Lung (tissue), 11 donors: ENCODE measurements at regions not wholly inside any gene's neighbourhood (a gene's known extent, or its start where the extent isn't known, plus 50 kb on each side); places are given as distances from the start of the nearest gene placed in this dataset.

Experiments
- ATAC-seq: fragments of 200-7000 bp; cut with Tn5 transposase; one replicate; pipeline ENCODE4 v1.9.1; 2020; ENCODE audit warnings: moderate number of reproducible peaks; ENCODE audit not compliant: insufficient read depth, low FRiP score
- DNase-seq, 3 donors: peaks; one replicate each; pipeline ENCODE4 v3.0.0-alpha.2; 2013 to 2017
- H3K27ac ChIP-seq, 2 donors: one replicate each; pipeline ENCODE4 v1.5.1; 2013; ENCODE audit warnings: mild to moderate bottlenecking in 2 of 2, moderate library complexity in 2 of 2, control low read depth in 1 of 2, inconsistent platforms in 1 of 2, low read depth in 1 of 2, low read length in 1 of 2
- H3K27me3 ChIP-seq, 3 donors: one replicate each; pipeline ENCODE4 v1.5.1; 2013; ENCODE audit warnings: low read length in 2 of 3; ENCODE audit not compliant: control insufficient read depth in 3 of 3, insufficient read depth in 3 of 3
- H3K36me3 ChIP-seq, 4 donors: one replicate each; pipeline ENCODE4 v1.5.1; 2013; ENCODE audit warnings: low read length in 4 of 4, mild to moderate bottlenecking in 1 of 4, moderate library complexity in 1 of 4; ENCODE audit not compliant: control insufficient read depth in 4 of 4, insufficient read depth in 4 of 4
- H3K4me1 ChIP-seq, 5 donors: one replicate each; pipeline ENCODE4 v1.5.1; 2013; ENCODE audit warnings: low read length in 5 of 5, mild to moderate bottlenecking in 2 of 5, moderate library complexity in 1 of 5; ENCODE audit not compliant: control insufficient read depth in 5 of 5, insufficient read depth in 5 of 5
- H3K4me3 ChIP-seq: one replicate; pipeline ENCODE4 v1.5.1; 2013; ENCODE audit warnings: mild to moderate bottlenecking, control low read depth, moderate library complexity
- H3K9ac ChIP-seq, 2 donors: one replicate each; pipeline ENCODE4 v1.5.1; 2013; ENCODE audit warnings: low read length in 2 of 2, control low read depth in 1 of 2; ENCODE audit not compliant: insufficient read depth in 1 of 2
- H3K9me3 ChIP-seq, 4 donors: one replicate each; pipeline ENCODE4 v1.5.1; 2013; ENCODE audit warnings: low read length in 3 of 4, mild to moderate bottlenecking in 1 of 4, moderate library complexity in 1 of 4; ENCODE audit not compliant: control insufficient read depth in 4 of 4, insufficient read depth in 3 of 4
- CTCF ChIP-seq: IDR thresholded peaks from 2 replicates; pipeline ENCODE4 v1.5.1; 2012; ENCODE audit warnings: mild to moderate bottlenecking; ENCODE audit errors: control extremely low read depth, extremely low read depth
- WGBS, 2 donors: extraction: QIAGEN DNeasy Blood & Tissue Kit; methylation state at CpG; one replicate each; pipeline ENCODE4 v1.1.7; 2013; 5-methylcytosine and 5-hydroxymethylcytosine counted together
- donor health status: control.
- donor health status: control.
- donor health status: Bipolar disorder and iron deficiency.
- donor health status: healthy.
- donor health status: DM: yes; HTN: yes; CAD: no.

GRCh38 chr7:22596763-22597400 lies 96.9 kb upstream of the STEAP1B start:
- Histone ChIP-seq H3K9me3 (no peaks in the 10 kb centered on the region), H3K4me3 (no peak overlapping the region), H3K9ac (no peak overlapping the region), H3K27me3 (no peaks in the 10 kb centered on the region), H3K27ac (no peak overlapping the region), H3K36me3 (no peaks in the 10 kb centered on the region), H3K4me1 (peaks cover under 1 to 5% (median 3%) of the 10 kb centered on the region in 5 donors)
- no peak for ATAC-seq
- no peak for TF ChIP-seq CTCF
- 76 to 86% methylated on average over 5 of the region's 5 CpGs for WGBS, 2 donors
- peak in 2 of 3 donors; percentile 43 to 55 for DNase-seq

GRCh38 chr7:22594020-22594419 lies 94.0 kb upstream of the STEAP1B start:
- no peak for TF ChIP-seq CTCF

GRCh38 chr7:22591271-22591670 lies 91.3 kb upstream of the STEAP1B start:
- peaks cover 3 to 29% (median 14%) of the 10 kb centered on the region in 5 donors for H3K4me1 ChIP-seq
- DNase-seq (no peak), ATAC-seq (no peak)
- no peaks in the 10 kb centered on the region for H3K27me3 ChIP-seq
- H3K9ac ChIP-seq, result no peak overlapping the region
- no peaks in the 10 kb centered on the region for H3K36me3 ChIP-seq
- H3K9me3 ChIP-seq, result no peaks in the 10 kb centered on the region
- WGBS, 2 donors, result 94 to 96% methylated on average over 2 of the region's 2 CpGs
- no peak for TF ChIP-seq CTCF
- H3K27ac ChIP-seq, result peak overlapping the region in 1 of 2 donors; percentile 37
- no peak overlapping the region for H3K4me3 ChIP-seq

More at GRCh38 chr7:22594020-22594419, 94.0 kb upstream of the STEAP1B start:
- Histone ChIP-seq H3K4me3 (no peak overlapping the region), H3K36me3 (no peaks in the 10 kb centered on the region), H3K27me3 (no peaks in the 10 kb centered on the region), H3K27ac (no peak overlapping the region), H3K9ac (no peak overlapping the region), H3K4me1 (peaks cover 3 to 10% (median 7%) of the 10 kb centered on the region in 5 donors), H3K9me3 (no peaks in the 10 kb centered on the region)
- 89% methylated on average over 2 of the region's 2 CpGs for WGBS, 2 donors
- ATAC-seq (no peak), DNase-seq (no peak)

- peak overlapping the region; percentile 65 to 71 for H3K27ac ChIP-seq
- peak; percentile 33 to 76 (median 63) for DNase-seq
- H3K9me3 ChIP-seq, result no peaks in the 10 kb centered on the region
- no peaks in the 10 kb centered on the region for H3K36me3 ChIP-seq
- H3K4me3 ChIP-seq, result no peak overlapping the region
- H3K27me3 ChIP-seq, result no peaks in the 10 kb centered on the region
- peak; percentile 60 for ATAC-seq
- no peak overlapping the region for H3K9ac ChIP-seq
- 30 to 49% methylated on average over 10 of the region's 10 CpGs for WGBS, 2 donors
- peaks cover 3 to 31% (median 15%) of the 10 kb centered on the region in 5 donors for H3K4me1 ChIP-seq
- TF ChIP-seq CTCF, result no peak
These were observed 89.7 kb upstream of the STEAP1B start for GRCh38 chr7:22589641-22590201.
